ENCODE measurements at regions not wholly inside any gene's neighbourhood (a gene's known extent, or its start where the extent isn't known, plus 50 kb on each side); places are given as distances from the start of the nearest gene placed in this dataset.
"Not testable (repeated sequence)": the region's sequence is repeated elsewhere in the genome, so short reads cannot be mapped to it uniquely, and the experiment has no call there.

DNA sequence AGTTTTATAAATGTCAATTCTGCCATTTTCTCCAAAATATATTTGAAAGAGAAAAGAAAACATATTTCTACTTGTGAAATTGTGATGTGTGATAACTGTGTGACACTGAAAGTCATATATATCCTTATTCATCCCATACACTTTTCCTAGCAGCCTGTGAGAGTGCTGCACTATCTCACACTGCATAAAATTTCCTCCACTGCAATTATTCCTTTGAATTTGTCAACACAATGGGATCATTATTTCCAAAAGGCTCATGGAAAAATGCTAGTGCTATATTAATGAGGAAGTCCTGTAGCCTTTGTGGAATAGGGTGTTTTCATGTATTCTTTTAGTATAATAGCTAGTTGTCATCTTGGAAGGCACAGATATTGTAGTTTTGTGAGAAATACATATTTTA, 504.1 kb downstream of the RPL10L start:
- DNase-seq = no peak

DNA sequence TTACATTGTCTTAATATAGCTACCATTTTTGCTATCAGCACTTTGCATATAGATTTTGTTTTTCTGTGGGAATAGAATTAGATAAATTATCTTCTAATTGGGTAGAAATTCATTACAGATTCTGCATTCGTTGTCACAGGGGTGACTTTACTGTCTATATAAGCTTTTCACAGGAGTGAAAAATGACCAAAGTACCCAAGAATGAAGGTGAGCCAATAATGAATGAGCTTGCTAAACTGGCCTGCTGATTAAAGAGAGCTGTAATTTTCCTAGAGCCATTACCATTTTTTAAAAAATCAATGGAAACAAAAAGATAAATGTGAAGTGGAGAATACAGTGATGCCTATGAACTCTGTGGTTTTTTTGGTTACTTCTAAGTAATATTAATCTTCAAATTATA, 504.6 kb downstream of the RPL10L start:
- no peak for DNase-seq

DNA sequence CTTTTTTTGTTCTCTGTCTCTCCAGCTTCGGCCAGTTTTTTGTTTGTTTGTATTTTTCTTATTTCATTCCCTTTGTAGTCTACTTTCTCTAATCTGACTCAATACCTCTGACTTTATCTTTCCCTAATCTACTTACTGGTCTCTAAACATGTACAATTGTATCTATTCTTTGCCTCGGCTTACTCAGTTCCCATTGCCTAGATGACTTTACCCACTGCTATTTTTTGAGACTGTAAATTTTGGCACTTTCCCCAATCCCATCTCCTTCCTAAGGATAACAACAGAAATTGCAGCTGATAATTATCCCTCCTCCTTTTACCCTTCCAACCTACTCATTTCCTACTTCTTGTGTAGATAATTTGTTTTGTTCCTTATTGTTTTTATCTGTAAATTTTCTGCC, 511.1 kb downstream of the RPL10L start:
- no peak for DNase-seq

DNA sequence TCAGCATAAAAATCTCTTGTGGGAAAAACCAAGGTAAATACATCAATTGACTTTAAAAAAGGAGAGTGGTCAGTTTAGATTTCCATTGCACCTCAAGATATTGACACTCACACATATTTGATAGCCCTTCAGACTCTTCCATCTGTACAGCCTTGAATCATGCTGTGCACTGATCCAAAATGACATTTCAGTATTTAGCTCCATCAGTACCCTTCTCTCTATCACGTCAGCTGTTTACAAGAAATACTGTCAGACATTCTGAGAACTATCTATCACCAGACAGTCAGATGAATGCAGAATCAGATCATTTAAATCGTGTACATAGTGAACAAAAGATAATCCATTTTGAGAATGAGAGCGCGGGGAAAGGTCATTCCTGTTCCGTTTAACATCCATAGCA, 511.9 kb downstream of the RPL10L start:
- no peak for DNase-seq

DNA sequence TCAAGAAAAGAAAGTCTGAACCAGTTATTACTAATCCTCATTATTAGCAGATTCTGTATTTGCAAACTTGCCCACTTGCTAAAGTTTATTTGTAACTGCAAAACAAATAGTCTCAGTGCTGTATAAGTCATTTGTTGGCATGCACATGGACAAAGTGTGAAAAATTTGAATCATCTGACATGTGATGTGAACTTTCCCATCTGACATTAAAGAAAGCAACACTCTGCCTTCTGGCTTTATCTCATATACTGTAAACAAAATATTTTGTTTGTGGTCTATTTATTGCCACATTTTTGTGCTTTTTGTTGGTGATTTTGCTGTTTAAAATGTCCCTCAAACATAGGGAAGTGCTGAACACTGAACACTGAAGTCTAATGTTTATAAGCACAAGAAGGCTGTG, 513.8 kb downstream of the RPL10L start:
- no peak for DNase-seq

DNA sequence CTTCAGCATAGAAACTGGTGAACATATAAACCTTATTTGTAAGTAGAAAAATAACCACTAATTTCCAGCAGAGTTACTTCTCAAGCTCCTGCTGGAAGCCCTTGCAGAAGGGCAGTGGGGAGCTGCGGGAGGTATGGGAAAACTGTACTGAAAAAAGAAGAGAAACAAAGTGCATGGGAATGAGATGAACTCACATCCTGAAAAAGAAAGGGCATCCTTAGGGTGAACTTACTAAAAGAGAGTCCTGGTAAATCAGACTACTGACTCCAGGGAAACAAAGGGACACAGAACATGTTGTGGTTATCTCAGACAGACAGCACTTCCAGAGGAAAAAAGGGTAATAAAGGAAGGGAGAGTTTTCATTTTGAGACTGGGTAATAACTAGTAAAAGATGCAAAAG, 515.1 kb downstream of the RPL10L start:
- DNase-seq = no peak

DNA sequence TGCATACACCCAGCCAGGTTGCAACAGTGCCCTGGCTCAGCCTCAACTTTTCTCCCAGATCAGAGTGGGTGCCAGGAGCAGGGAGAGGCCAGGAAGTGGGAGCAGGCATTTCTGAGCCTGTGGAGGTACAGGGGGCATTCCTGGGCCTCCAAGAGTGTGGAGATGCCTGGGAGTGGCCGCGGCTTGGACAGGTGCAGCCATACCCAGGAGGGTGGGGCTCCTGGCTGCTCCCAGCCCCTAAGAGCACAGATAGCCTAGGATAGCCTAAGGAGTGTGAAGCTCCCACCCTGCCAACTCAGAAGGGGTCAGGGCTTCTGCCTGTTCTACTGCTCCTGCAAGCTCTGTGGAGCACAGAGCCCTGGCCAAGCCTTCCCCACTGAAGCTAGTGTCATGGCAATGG, 543.4 kb downstream of the RPL10L start:
- DNase-seq = no peak

DNA sequence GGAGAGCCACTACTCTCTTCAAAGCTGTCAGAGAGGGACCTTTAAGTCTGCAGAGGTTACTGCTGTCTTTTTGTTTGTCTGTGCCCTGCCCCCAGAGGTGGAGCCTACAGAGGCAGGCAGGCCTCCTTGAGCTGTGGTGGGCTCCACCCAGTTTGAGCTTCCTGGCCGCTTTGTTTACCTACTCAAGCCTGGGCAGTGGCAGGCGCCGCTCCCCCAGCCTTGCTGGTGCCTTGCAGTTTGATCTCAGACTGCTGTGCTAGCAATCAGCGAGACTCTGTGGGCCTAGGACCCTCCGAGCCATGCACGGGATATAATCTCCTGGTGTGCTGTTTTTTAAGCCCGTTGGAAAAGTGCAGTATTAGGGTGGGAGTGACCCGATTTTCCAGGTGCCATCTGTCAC, 550.7 kb downstream of the RPL10L start:
- not testable (repeated sequence) for DNase-seq

DNA sequence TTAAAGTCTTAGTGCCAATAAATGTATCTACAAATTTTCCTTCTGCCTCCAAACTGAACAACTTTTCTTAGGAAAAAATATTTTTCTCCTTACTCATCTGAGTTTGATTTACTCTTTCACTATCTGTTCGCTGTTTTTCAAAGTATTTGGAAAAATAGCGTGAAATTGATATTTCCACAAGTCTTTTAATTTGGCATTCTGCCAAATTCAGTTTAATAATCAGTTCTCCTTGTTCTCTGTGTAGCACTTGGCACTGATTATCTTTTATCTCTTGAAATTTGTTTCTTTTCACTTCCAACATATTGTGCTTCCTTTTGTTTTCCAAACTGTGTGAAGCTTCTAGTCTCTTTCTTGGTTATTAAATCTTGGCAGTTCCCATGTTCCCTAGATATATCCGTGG, 559.8 kb downstream of the RPL10L start:
- no peak for DNase-seq

DNA sequence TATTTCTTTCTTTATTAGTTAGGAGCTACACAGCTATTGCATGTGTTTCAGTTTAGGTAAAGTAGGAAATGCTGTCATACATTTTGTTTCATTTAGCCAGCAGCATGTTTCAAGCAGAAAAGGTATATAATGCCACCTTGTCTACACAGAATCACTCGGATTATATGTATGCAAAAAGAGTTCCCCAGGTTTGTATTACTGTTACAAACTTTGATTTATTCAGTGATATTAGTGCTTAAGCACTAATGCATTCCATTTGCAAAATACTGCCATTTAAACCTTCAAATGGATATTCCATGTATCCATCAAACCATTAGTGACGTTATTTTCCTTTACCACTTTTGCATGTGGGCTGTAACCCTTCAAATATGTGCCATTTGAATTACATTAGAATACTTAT, 564.0 kb downstream of the RPL10L start:
- DNase-seq = no peak

DNA sequence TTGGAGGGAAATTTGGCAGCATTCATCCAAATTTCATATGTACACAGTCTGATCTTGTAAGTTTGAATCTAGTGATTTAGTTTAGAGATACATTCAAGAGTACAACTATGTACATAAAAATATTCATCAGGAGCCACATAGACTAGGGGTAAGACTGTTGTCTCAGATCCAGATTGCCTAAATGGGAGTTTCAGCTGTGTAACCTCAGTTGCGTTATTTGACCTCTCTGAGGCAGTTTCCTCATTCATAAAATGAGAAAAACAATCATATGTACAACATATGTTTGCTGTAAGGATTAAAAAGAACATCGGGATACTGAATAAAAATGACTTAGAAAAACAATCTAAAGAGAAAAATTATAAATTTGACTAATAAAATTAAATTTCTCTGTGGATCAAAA, 577.5 kb downstream of the RPL10L start:
- DNase-seq = no peak

DNA sequence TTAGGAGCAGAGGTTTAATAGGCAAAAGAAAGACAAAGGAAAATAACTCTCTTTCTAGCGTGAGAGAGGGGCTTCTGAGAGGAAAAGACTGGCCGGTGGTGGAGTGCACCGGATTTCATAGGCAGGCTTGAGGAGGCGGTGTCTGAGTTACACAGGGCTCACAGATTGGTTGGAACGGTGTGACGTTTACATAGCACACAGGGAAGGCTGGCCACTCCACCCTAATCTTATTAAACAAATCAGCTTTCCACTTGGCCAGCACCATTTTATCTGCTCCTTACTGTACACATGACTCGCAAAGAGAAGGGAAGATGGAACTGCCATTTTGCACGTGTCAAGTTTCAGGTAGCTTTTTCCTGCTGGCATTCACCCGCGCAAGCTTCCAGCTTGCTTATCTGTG, 587.7 kb downstream of the RPL10L start:
- peak; percentile 85 for DNase-seq

DNA sequence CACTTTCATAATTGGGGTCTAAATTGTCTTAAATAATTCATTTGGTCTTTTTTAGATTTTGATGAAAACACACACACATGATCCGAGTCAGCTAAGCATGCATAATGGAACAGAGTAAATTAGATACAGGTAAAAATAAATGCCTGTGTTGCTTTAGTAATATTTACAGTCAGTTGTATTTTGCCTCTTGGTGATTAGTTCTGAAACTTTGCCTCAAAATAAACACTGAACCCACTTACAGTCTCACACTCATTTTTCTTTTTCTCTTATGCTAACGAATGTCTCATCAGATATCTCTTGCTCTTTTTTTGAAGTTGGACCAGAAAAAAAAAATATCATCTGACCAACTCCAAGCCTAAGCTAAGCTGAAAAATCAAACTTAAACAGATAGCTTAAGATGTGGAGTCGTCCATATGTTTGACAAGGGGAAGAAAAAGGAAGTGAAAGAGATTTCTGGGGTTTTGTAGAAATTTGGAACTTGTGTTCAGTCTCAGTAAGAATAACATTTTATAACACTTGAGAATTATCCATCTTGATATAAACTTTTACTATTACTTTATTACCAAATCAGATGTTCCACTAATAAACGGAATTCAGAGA, 592.5 kb downstream of the RPL10L start:
- no peak for DNase-seq

DNA sequence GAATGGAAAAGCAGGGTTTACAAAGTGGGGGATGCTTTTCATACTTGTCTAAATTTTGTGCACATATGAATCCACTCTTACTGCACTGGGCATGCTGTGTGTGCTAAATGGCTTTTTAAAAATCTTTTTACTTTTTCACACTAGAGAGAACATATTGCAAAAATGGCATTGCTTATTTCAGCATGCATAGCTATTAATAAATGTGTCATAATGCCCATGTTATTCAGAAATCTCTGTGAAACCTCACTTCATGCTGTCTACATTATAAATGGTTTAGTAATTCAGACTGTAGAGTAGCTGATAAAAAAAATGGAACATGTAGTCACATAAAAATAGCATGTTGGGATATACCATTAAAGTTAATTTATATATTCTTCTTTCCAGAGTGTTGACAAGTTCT, 593.8 kb downstream of the RPL10L start:
- no peak for DNase-seq

DNA sequence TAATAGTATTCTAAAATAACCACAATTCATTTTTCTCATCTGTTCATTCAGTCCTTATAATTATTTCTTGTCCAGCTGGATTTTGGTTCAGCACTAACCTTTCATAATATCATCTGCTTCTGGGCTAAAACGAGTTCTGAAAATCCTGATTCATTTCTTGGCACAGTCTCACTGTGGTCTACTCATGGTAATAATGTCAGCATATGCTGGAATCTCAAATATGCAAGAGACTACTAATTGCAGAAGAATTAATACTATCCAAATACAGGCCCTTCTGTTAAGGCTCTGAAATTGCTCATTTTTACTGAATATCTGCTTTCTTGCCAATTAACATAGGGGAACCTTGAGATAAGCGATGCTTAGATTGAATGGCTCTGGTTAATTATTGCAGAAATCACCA, 597.1 kb downstream of the RPL10L start:
- no peak for DNase-seq

DNA sequence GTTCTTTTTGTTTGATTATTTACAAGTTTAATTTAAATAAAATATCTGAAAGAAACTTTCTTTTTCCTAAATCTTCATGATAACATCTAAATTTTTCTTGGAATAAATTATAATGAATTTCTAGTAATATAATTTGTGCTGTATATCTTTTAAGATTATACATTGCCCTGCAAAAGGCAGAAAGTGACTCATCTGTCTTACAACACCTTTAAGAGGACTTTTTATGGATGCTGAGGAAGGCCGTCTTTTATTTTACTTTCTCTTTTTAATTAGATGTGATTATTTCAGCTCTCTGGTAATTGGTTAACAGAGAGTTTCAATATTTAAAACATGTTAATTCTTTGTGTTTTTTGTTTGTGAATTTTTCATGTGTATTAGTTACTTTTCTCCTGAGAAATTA, 598.4 kb downstream of the RPL10L start:
- DNase-seq = no peak

DNA sequence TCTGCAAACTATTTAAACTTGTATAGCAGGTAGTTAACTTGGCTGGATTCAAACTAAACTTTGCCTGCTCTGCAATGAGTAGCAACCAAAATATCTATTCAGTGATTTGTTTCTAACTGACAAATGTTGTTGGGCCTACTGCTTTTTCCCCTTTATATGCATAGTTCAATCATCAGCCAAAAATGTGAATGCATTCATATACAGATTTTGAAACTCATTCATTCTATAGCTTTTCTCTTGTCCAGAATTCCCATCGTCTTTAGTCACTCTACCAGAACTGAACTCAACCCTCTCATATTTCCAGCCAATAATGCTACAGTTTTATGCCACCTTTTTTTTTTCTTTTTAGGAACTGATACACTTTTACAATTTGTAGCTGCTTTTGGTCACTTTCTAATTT, 599.8 kb downstream of the RPL10L start:
- no peak for DNase-seq

DNA sequence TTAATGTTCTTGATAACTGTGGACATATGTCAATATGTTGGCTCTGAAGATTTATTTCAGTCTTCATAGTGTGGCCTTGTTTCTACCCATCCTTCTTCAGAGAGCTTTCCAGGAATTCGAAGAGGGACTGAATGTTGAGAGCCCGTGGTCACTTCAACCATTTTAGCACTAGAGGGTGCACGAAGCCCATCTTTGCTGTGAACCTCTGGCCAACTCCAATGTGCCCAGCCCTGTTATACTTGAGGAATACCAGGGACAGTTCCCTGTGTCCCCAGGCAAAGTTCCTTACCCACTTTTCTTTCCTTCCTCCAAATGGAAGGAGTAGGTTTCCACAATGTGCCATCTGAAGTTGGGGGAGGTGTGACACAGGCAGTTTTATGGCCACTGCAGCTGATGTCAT, 603.5 kb downstream of the RPL10L start:
- DNase-seq = no peak

DNA sequence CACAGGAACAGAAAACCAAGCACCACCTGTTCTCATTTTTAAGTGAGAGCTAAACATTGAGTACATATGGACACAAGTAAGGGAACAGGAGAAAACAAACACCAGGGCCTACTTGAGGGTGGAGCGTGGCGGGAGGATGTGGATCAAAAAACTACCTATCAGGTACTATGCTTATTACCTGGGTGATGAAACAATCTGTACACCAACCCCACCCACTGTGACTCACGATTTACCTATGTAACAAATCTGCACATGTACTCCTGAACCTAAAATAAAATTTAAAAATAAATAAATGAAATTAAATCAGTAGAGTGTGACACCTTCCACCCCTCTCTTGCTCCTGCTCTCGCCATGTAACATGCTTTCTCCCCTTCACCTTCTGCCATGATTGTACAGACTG, 615.5 kb downstream of the RPL10L start:
- DNase-seq = no peak

DNA sequence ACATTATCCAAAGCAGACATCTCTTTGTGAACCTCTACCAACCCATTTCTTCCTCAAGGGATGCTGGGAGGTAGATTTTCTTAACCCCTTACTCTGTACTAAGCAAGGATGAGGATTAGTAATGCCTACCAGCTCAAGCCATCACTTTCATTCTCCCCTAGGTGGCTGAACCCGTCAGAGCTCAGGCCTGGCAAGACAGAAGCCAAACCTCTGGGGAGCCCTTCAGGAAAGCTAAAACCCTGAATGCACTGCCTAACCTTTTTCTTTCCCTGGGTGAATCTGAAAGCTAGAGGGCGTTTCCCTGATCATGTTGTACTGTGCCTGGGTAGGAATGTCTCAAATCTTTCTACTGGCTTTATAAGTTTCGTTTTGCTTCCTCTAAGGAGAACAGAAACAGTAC, 617.3 kb downstream of the RPL10L start:
- no peak for DNase-seq

DNA sequence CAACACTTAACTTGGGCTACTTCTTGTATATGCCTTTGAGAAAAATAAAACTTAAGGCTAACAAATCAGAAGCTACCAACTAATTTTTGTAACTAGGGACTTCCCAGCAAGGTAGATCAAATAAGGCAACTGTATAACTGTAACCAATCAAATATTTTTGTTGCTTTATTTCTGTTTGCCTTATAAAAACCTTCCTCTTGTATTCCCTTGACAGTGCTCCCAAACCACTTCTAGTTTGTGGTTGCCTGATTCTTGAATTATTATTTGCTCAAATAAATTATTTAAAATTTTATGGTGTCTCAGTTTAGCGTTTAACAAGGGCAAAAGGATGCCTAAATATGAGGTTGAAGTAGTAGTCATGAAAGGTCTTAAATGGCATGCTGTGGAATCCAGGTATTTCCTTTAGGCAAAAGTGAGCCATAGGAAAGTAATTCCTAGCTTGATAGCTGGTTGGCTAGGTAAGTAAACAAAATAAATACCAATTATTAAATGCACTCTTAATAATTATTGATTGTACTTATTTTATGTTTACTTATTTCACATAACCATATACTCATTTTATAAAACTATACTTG, 632.6 kb downstream of the RPL10L start:
- DNase-seq = no peak

DNA sequence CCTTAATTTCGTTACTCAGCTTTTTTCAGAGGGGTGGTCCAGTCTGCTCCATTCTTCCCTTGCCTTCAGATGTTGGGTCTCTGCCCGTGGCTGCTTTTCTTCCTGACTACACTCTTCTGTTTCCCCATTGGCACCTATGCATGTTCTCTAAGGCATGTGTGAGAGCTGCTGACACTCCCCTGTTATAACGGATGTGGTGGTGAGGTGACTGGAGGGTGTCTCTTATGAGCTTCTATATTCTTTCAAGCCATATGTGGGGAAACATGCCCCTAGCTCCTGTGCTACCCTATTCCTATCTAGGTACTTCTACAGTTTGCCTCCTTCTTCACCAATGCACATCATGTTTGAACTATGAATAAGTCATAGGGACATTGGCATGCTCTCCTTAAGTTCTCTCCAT, 643.2 kb downstream of the RPL10L start:
- DNase-seq = no peak

DNA sequence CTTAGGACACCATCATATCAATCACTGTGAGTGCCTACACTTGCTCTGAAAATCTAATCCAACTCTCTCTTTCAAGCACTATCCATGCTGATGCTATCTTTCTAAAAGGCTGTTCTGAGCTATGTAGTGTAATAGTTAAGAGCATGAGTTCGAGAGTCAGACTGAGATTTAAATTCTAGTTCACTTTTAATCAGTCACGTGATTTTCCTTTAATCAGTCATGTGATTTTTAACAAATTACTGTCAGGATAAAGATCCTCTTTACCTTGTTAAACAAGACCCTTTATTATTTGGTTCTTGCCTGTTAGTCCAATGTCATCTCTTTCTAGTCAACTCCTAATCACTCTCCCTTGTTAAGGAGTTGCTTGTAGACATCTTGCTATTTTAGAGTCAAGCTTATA, 653.0 kb downstream of the RPL10L start:
- DNase-seq = no peak

DNA sequence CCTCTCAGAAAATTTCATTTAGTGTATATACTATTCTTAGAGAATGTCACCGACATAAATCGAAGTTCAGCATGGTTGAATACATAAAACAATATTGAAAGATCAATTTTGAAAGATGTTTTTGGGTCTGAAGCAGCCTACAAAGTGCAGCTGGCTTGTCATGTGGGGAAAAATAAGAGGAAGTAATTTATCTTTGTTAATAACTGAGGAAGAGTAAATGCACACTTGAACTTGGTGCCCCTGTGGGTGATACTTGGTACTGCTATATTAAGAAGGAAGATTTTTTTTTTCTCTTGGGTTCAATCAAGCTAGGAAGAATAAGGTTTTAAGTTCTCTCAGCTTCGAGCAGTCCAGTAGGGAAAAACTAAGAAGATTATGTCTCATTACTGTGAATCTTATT, 661.3 kb downstream of the RPL10L start:
- DNase-seq = no peak

DNA sequence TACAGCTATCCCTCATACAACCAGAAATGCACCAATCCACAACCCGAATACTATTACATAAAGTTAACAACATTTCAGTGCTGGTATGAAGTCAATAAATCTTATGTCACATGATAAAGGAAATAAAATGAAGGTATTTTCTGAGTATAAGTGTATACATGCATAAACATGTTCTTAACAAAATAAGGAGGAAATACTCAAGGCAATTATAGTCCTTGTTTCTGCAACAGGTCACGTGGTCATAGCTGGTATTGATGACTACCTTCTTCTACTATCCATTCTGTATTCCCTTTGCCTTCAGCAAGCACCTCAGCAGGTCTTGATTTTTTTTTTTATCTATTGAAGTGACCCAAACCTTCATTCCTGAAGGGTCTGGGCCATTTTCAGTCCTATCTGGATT, 675.6 kb downstream of the RPL10L start:
- no peak for DNase-seq

DNA sequence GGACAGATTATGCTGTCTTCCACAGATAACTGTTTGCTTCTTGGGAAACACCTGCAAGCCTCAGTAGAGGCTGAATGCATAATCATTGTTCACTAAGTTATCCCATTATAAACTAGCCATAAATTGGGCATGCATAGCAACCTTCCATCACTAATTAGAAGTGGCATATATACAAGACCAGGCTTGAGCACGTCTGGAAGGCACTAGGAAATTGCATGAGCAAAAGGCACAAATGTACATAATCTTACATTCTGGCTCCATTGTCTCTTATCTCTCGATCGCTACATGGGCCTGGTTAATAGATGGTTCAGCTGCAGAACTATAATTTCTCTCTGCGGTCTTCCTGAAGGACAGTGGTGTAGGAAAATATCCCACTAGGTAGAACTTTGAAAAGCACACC, 679.2 kb downstream of the RPL10L start:
- no peak for DNase-seq
